HG03196 (cell line): ENCODE measurements at regions not wholly inside any gene's neighbourhood (a gene's known extent, or its start where the extent isn't known, plus 50 kb on each side); places are given as distances from the start of the nearest gene placed in this dataset.

Experiments used
- ATAC-seq: cut with Tn5 transposase; IDR thresholded peaks from one replicate; pipeline ENCODE4 v1.9.1; 2021; ENCODE audit not compliant: unreplicated experiment

DNA sequence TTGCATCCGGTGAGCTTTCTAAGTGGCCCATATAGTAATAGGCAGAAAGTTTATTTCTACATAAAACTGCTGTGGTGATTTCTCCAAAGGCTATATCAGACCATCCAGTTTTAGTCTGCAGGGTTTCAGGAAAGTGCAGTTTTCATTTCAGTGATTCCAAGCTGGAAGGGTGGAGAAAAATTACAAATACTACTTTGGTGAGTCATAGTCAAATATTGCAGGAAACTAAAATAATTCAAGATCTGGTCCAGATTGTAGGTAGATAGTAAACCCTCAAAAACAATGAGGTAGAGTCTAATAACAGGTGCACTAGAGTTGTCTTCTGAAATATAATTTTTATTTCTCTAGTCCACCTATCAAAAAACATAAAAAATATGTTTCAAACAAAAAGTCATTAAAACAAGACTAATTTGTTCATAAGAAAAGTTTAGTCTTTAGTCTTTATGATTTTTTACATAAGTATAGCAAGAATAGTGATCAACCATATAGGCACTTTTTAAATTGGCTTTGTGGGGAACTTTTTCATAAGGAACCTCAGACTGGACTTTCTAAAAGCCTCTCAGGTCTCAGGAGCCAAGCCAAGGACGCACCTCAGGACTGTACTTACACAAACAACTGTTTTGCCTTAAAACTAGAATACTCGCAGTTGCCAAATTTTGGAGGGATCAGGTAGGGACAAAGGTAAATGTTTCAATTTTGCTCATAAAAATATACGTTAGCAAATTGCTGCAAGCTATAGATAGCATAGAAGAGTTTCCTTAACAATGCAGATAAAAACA lies 101.8 kb upstream of the TLR3 start:
- ATAC-seq: no peak

DNA sequence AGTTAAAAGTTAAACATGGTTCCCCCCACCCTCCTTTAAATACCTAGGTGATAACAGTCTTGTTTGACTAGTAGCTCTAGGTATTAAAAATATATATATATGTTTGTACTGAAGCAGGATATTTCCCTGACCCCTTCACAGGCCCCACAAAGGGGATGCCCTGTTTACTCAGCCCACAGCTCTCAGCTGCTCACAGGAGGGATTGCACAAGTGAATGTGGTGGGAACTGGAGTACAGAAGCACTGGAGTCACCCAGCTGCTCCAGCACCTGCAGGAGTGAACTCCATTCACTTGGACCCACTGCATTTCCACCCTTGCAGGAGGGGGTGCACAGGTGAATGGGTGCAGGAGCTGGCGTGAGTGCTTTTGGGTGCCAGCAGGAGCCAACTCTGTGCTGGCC lies 99.3 kb upstream of the TLR3 start:
- ATAC-seq: no peak

DNA sequence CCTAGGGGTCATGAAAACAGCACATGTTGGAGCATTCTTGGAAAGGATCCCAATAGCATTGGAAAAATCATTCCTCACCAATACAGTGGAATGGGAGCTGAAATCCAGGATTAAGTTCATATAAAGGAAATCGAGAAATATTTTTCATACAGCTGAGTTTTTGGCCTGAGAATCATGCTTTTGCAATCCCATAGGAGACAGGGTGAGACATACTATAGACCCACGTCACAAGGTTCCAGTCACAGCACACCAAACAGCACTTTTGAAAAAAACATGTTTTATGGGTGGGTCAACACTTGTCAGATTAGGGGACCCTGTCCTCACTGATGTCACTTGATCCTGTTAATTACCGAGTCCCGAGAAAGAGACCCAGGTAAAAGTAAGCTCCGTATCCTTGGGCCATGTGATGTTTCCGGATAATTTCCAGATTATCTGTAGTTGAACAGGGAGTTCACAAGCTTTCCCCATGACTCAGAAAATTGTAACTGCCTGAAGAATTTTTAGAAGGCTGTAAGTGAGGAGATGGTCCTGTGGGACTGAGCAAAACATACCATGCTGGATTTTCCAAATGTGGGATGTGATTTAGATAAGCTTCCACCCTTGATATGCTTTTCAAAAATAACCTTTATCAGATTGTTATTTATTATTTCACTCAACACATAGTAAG lies 80.9 kb upstream of the TLR3 start:
- ATAC-seq: no peak

DNA sequence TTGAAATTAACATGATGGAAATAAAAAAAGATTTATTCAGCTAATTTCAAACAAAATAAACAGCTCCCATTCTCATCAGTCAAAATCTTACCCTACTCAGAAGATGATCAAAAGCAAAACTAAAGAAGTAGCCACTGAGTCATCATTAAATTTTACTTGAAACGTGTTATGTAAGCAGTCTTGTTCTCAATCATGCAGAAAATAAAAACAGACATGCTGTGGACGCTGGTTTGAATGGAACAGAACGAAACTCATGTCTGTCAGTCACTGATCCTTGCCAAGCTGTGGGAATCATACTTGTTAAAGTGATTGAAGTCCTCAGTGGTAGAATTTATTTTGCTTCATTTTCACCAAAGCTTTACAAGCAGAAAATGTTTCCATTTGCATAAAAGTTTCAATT lies 77.2 kb upstream of the TLR3 start:
- no peak for ATAC-seq

DNA sequence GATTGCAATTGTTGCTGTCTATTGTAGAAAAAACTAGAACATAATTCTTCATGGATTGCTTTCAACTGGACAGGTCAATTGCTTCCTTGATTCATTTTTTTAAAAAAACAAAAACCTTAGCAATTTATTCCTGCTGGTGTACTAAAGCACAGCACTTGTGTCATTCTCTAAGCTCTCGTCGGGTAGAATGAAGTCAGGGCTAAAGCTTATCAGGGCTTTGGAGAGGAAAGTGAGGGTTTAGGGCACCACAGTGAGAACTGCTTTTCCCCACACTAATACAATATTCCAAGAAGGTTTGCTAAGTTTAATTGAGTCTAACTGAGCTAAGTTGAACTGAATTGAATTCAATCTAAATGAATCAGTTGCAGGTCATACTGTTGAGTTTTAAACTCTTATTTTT lies 76.4 kb upstream of the TLR3 start:
- no peak for ATAC-seq

DNA sequence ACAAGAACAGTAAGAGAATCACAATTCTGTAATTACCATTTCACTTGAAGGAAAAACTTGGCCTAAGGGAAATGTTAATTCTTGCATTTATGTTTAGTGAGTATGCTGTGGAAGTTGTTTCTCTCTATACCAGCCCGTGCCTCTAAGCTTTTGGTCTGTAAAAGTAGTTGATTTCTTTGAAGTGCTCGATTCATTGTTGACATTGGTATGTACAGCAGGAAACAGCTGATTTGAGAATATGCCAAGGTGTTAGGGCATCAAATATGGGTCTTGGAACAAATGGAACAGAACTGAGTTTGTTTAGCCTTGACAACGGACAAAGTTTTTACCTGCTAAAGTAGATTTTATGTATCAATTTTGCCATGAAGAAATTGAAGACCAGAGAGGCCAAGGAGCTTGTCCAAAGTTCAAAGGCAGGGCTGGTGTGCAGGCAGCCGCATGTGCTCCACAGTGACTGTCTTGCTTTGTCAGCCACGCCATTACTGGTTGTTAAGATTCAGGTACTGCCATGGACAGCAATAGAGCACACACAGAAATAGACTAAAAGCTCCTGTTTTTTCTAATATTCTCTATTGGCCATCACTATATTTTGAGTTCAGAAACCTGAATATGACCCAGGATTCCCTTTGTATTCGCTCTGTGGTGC lies 75.5 kb upstream of the TLR3 start:
- ATAC-seq: no peak

DNA sequence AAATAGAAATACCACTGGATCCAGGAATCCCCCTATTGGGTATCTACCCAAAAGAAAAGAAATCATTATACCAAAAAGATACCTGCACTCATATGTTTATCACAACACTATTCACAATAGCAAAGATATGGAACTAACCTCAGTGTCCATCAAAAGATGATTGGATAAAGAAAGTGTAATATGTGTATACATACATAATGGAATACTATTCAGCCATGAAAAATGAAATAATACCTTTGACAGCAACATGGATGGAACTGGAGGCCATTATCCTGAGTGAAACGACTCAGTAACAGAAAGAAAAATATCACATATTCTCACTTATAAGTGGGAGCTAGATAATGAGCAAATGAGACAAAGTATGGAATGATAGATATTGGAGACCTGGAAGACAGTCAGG lies 74.2 kb upstream of the TLR3 start:
- ATAC-seq: no peak

DNA sequence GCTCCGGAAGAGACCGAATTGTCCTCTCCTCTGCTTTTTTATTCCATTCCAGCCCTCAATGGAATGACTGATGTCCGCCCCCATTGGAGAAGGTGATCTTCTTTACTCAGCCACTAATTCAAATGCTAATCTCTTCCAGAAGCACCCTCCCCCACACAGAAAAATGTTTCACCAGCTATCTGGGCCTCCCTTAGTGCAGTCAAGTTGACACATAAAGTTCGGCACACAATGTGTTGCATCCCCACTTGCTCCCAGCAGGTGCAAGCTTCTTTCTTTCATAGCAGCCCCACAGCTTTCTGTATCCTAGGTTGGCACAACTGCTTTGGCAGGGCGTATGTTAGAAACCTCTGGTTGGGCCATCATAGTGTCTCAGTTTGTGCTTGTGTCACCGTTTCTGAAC lies 73.3 kb upstream of the TLR3 start:
- ATAC-seq: no peak

DNA sequence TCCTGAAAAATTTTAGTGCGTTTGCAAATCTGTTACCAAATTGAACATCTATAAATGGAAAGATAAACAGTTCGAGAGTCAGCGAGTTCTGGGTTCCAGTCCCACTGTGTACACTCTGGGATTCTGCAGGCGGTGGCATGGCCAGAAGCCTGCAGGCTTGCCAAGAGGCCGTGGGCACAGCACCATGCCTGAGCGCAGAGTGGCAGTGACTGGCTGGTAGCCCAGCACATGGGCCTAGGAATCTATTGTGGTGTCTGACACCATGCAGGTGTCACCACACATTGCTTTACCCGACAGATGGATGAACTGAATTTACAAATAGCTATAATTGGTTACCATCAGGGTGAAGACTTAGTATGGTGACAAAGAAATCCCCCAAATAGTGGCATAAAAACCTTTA lies 71.7 kb upstream of the TLR3 start:
- ATAC-seq: no peak

DNA sequence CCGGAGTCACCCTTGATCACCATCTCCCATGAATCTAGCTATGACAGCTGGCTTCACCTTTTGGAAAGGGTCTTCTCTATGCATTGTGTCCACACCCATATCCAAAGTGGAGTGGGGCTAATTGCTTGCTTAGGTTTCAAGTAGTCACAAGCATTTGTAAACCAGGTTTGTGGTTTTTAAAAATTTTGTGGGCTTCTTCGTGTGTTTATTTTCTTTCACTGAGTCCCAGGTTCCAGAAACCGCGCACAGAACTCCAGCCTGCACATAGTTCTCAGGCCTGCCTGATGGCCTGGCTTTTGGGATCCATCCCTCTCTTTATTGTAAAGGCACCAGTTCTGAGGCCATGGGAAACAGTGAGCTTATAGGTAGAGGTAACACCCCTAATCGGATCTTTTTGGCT lies 70.2 kb upstream of the TLR3 start:
- ATAC-seq: no peak

DNA sequence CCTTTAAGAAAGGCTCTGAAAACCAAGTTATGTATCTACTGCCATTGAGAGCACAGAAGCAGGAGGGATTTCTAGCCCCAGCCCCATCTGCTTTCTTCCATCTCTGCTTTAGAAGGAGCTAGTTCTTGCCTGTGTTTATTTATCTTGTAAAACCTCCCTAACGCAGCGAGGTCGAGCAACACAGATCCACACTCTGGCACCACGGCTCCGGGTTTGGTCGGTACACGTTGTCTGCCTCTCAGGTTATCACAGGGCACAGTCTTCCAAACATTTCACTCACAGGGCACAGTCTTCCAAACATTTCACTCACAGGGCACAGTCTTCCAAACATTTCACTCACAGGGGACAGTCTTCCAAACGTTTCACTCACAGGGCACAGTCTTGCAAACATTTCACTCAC lies 69.7 kb upstream of the TLR3 start:
- ATAC-seq: no peak

DNA sequence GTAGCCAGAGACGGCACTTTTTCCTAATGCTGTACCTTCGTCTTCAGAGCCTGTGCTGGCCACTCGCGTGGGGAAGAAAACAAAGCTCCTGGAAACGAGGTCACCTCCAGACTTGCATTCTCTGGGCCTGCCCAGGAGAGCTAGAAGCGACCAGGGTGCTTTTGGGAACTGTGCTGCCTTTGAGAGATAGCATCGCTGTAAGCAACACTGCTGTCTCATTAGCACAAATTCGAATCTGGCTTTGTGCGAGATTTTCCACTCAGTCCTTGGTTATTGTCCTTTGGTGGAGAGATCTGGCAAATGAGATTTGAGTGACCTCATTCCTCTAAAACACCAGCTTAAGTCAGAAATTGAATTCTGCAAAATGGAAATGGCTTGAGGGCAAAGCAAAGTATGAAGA lies 66.1 kb upstream of the TLR3 start:
- no peak for ATAC-seq

DNA sequence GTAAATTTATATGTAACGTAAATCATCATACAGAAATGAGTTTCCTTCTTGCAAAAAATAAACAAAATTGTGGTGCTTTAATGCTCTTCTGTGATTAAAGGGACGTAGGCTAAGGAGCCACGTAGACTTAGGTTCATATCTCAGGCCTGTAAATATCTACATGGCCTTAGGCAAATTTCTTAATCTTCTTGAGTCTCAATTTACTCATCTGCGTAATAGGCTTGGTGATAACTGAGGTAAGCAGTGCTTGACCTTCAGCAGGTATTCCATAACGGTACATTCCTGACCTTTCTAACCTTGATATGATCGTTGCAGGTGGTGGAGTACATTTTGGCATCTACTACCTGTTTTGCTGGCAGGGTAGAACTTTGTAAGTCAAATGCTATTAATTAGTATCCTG lies 65.2 kb upstream of the TLR3 start:
- no peak for ATAC-seq

DNA sequence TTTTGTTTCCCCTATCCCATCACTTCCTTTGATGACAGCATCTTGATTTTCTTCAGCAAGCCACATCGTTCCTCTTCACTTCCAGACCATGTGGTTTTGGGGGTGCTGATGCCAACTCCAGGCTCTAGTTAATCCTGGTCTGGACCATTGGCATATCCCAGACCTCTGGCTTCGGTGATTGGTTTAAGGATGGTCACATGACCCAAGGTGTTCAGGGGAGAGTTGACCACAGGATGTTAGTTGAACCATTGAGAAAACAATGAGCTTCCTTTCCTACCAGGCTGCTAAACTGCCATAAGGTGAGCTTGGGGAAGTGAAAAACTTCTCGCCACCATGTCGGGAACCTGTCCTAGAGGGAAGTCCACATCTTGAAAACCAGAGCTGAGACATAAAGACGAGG lies 60.9 kb upstream of the TLR3 start:
- ATAC-seq: no peak

DNA sequence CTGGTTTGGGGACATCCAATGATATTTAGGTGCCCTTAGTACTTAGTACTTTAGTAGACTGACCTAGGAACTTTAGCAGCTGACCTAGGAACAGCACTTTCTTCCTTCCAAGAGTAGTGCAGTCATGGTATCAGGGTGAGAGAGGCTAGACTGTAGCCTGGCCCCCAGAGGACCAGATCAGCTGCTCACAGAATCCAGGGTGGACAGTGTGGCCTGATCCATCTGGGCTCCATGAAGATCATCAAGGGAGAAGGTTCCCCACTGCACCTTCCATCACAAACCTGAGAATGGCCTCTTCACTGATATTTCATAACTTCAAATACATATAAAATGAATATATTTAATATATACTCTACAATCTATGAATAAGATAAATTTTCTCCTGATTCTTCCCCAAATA lies 59.0 kb upstream of the TLR3 start:
- ATAC-seq: no peak

DNA sequence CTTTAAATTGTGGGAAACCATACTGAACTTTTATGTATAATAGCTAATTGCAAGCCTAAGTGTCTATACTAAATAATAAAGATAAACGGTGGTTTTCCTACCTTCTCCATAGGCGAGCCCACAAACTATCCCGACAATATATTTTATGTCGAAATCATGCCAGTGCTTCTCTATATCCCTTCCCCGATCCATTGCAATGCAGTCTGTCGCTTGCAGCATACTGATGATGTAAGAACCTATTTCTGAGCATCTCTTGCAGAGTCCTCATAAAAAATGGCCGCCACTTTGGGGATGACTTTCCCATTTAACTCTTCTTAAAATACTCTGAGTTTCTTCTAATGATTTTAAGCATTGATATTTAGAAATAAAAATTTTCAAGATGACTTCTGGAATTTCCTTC lies 58.1 kb upstream of the TLR3 start:
- no peak for ATAC-seq

DNA sequence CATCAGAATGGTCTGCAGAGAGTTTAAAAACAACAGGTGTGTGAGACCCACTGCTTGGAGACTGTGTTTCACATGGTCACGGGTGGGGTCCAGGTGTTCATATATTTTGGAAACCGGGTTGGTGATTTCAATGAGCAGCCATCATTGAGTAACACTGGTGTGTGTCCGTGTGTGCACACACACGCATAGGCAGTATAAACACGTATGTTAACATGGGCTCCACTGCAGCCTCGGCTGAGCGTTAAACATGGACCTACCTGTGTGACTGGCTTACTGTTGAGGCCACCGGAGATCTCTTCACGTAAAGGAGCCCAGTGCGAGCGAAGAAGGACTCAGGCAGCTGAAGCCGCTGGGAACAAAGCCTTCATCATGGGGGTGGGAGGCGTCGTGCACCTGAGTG lies 56.9 kb upstream of the TLR3 start:
- no peak for ATAC-seq

DNA sequence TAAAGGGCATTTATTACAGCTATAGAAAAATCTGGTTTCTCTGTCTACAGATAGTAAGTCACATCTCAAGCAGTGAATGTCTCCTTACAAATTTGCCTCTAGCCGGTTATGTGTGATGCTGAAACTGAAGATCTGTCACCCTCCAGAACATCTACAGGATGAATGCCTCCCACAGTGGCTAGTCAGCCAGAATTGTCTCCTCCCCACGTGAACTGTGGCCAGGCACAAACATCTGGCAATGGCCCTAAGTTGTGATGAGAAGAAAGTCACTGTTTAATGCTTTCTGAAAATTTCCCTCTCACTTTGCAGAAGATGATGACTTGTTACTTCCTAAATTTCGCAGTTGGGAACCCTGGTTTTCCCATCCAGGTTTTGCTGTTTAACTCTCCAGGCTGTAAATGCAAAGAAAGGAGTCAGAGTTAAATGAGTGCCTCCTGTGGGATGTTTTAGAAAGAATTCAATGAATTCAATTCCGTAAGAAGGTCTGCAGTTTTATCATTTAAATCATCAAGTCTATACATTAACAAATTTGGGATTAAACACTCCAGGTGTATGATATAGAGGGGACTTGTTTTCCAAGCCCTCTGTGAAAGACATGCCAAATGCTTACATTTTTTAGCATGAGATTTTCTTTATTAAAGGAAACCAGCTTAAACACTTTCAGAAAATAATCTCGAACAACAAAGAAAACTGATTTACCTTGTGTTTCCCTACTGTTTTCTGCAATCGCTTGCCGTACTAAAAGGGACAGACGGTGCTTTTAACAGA lies 55.4 kb upstream of the TLR3 start:
- no peak for ATAC-seq

DNA sequence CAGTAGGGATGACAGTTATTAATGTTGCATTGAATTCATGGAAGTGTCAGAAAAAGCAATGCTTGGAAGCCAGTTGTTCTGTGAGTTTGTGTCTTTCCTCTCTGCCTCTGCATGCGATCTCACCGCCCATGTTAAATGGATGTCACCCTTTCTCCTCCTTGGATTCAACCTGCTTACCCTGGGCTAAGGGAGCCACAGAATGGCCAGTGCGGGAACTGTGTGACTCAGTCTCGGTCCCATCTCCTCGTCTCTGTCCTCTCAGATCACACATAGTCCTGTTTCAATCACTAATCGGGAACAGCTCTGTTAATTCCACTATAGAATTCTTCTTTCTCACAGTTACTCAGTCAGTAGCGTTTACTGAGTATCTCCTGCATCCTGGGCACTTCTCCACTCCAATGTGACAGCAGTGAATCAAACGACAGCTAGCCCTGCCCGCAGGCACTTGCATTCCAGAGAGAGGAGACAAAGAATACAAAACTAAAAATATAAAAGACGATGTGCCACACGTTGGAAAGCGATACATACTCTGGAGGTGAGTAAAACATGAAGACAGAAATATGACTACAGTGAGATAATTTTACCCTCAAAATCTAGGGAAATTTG lies 53.6 kb upstream of the TLR3 start:
- no peak for ATAC-seq

DNA sequence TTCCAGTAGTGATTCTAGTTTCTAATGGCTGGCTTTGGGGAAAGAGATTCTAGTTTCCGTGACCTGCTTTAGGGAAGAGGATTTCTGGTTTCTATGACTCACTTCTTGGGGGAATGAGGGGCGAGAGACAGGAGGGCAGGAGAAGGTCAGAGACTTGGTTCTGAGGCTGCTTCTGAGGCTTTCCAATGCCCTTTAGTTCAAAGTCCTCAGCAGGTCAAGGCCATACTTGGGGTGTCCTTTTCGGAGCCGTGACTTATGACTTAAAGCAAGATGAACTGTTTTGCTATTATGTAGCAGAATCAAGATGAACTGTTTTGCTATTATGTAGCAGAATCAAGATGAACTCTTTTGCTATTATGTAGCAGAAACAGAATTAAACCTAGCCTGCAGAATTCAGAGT lies 52.2 kb upstream of the TLR3 start:
- no peak for ATAC-seq

DNA sequence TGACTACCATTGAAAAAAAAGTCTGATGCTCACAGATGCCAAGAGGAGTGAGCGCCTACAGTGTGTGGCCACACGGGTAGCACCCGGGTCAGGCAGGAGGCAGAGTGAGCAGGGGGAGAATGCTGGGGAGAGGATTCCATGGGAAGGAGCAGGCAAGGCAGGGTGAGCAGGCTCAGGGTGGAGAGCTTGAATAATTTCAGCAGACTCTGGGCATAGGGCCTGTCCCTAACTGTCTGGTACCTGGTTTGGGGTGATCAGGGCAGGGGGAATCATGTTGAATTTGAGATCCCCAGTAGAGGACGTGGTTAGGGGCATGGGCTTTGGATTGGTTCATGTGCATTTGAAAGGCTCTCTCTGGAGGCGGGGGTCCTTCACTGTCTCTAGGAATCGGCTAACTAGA lies 51.2 kb upstream of the TLR3 start:
- ATAC-seq: no peak
